BLaER1 (cell line): ENCODE measurements at regions not wholly inside any gene's neighbourhood (a gene's known extent, or its start where the extent isn't known, plus 50 kb on each side); places are given as distances from the start of the nearest gene placed in this dataset.

Experiments used
- H3K27ac ChIP-seq: shearing (Covaris generic); formaldehyde crosslinking; 2 replicates; pipeline ENCODE4 v1.8.1; 2022
- H3K27me3 ChIP-seq: shearing (Covaris generic); formaldehyde crosslinking; 2 replicates; pipeline ENCODE4 v1.8.1; 2022
- H3K36me3 ChIP-seq: shearing (Covaris generic); formaldehyde crosslinking; 2 replicates; pipeline ENCODE4 v1.8.1; 2022
- H3K4me1 ChIP-seq: shearing (Covaris generic); formaldehyde crosslinking; 2 replicates; pipeline ENCODE4 v1.8.1; 2022
- H3K4me2 ChIP-seq: shearing (Covaris generic); formaldehyde crosslinking; 2 replicates; pipeline ENCODE4 v1.8.1; 2022
- H3K4me3 ChIP-seq: shearing (Covaris generic); formaldehyde crosslinking; 2 replicates; pipeline ENCODE4 v1.8.1; 2022
- H3K9ac ChIP-seq: shearing (Covaris generic); formaldehyde crosslinking; 2 replicates; pipeline ENCODE4 v1.8.1; 2022
- H3K9me3 ChIP-seq: shearing (Covaris generic); formaldehyde crosslinking; 2 replicates; pipeline ENCODE4 v1.8.1; 2022
- H4K20me1 ChIP-seq: shearing (Covaris generic); formaldehyde crosslinking; 2 replicates; pipeline ENCODE4 v1.8.1; 2022
- Cebpa-rat ChIP-seq: shearing (Covaris generic); IDR thresholded peaks from 2 replicates; pipeline ENCODE4 v1.8.1; 2022

- Histone ChIP-seq H4K20me1 (no peaks in the 10 kb centered on the region), H3K4me1 (no peaks in the 10 kb centered on the region), H3K27me3 (no peaks in the 10 kb centered on the region), H3K36me3 (no peaks in the 10 kb centered on the region), H3K9me3 (no peaks in the 10 kb centered on the region), H3K4me3 (no peak overlapping the region), H3K9ac (no peak overlapping the region), H3K27ac (no peak overlapping the region), H3K4me2 (no peak overlapping the region)
- no peak for TF ChIP-seq Cebpa-rat
These were observed 138.7 kb upstream of the DYRK2 start for GRCh38 chr12:67509666-67510386.

- H3K9me3 ChIP-seq, result no peaks in the 10 kb centered on the region
- no peak for TF ChIP-seq Cebpa-rat
- H3K36me3 ChIP-seq, result no peaks in the 10 kb centered on the region
- H3K4me2 ChIP-seq, result no peak overlapping the region
- no peak overlapping the region for H3K4me3 ChIP-seq
- no peaks in the 10 kb centered on the region for H3K27me3 ChIP-seq
- H4K20me1 ChIP-seq, result no peaks in the 10 kb centered on the region
- H3K27ac ChIP-seq, result no peak overlapping the region
- H3K4me1 ChIP-seq, result peaks cover 10% of the 10 kb centered on the region
- H3K9ac ChIP-seq, result no peak overlapping the region
These were observed 136.5 kb upstream of the DYRK2 start for GRCh38 chr12:67512061-67512460.

- Histone ChIP-seq H3K36me3 (no peaks in the 10 kb centered on the region), H3K4me2 (no peak overlapping the region), H3K9ac (no peak overlapping the region), H3K4me3 (no peak overlapping the region), H3K9me3 (no peaks in the 10 kb centered on the region), H3K27ac (no peak overlapping the region), H4K20me1 (no peaks in the 10 kb centered on the region), H3K4me1 (peaks cover 10% of the 10 kb centered on the region), H3K27me3 (no peaks in the 10 kb centered on the region)
- TF ChIP-seq Cebpa-rat, result no peak
These were observed 134.0 kb upstream of the DYRK2 start for GRCh38 chr12:67514502-67514901.

GRCh38 chr12:67515679-67516340 lies 132.7 kb upstream of the DYRK2 start:
- TF ChIP-seq Cebpa-rat, result no peak

GRCh38 chr12:67517181-67517887 lies 131.2 kb upstream of the DYRK2 start:
- no peaks in the 10 kb centered on the region for H3K27me3 ChIP-seq
- no peak overlapping the region for H3K4me3 ChIP-seq
- peaks cover 10% of the 10 kb centered on the region for H3K4me1 ChIP-seq
- H3K9ac ChIP-seq, result no peak overlapping the region
- no peak overlapping the region for H3K4me2 ChIP-seq
- no peaks in the 10 kb centered on the region for H3K36me3 ChIP-seq
- H3K27ac ChIP-seq, result no peak overlapping the region
- TF ChIP-seq Cebpa-rat, result no peak
- H3K9me3 ChIP-seq, result no peaks in the 10 kb centered on the region
- no peaks in the 10 kb centered on the region for H4K20me1 ChIP-seq

More at GRCh38 chr12:67515679-67516340, 132.7 kb upstream of the DYRK2 start:
- Histone ChIP-seq H3K9me3 (no peaks in the 10 kb centered on the region), H4K20me1 (no peaks in the 10 kb centered on the region), H3K4me2 (peak overlapping the region; percentile 11; the same call in 1 of the 2 replicates), H3K4me3 (no peak overlapping the region), H3K27me3 (no peaks in the 10 kb centered on the region), H3K4me1 (peaks cover 10% of the 10 kb centered on the region), H3K9ac (no peak overlapping the region), H3K36me3 (no peaks in the 10 kb centered on the region), H3K27ac (no peak overlapping the region)

- no peak for TF ChIP-seq Cebpa-rat
- Histone ChIP-seq H3K4me1 (peaks cover 10% of the 10 kb centered on the region), H3K4me2 (no peak overlapping the region), H3K9me3 (no peaks in the 10 kb centered on the region), H3K4me3 (no peak overlapping the region), H3K36me3 (no peaks in the 10 kb centered on the region), H3K27ac (no peak overlapping the region), H4K20me1 (no peaks in the 10 kb centered on the region), H3K27me3 (no peaks in the 10 kb centered on the region), H3K9ac (no peak overlapping the region)
These were observed 128.8 kb upstream of the DYRK2 start for GRCh38 chr12:67519484-67520433.

- Histone ChIP-seq H3K4me2 (no peak overlapping the region), H3K27ac (no peak overlapping the region), H3K36me3 (no peaks in the 10 kb centered on the region), H3K4me1 (peaks cover 4% of the 10 kb centered on the region), H3K27me3 (no peaks in the 10 kb centered on the region), H3K4me3 (no peak overlapping the region), H3K9me3 (no peaks in the 10 kb centered on the region), H4K20me1 (no peaks in the 10 kb centered on the region), H3K9ac (no peak overlapping the region)
- no peak for TF ChIP-seq Cebpa-rat
These were observed 127.9 kb upstream of the DYRK2 start for GRCh38 chr12:67520606-67521005.

GRCh38 chr12:67522222-67522621 lies 126.3 kb upstream of the DYRK2 start:
- Histone ChIP-seq H3K9me3 (no peaks in the 10 kb centered on the region), H3K4me3 (no peak overlapping the region), H3K4me2 (no peak overlapping the region), H3K36me3 (no peaks in the 10 kb centered on the region), H3K9ac (no peak overlapping the region), H3K27ac (no peak overlapping the region), H4K20me1 (no peaks in the 10 kb centered on the region), H3K4me1 (no peaks in the 10 kb centered on the region), H3K27me3 (no peaks in the 10 kb centered on the region)
- no peak for TF ChIP-seq Cebpa-rat

GRCh38 chr12:67523538-67523937 lies 125.0 kb upstream of the DYRK2 start:
- no peak overlapping the region for H3K4me3 ChIP-seq

More at GRCh38 chr12:67523538-67523937, 125.0 kb upstream of the DYRK2 start:
- H3K27me3 ChIP-seq, result no peaks in the 10 kb centered on the region
- no peaks in the 10 kb centered on the region for H3K36me3 ChIP-seq
- H4K20me1 ChIP-seq, result no peaks in the 10 kb centered on the region
- no peak overlapping the region for H3K27ac ChIP-seq
- H3K9ac ChIP-seq, result no peak overlapping the region
- H3K9me3 ChIP-seq, result no peaks in the 10 kb centered on the region
- no peaks in the 10 kb centered on the region for H3K4me1 ChIP-seq
- TF ChIP-seq Cebpa-rat, result no peak
- H3K4me2 ChIP-seq, result no peak overlapping the region
